ENCODE measurements at regions not wholly inside any gene's neighbourhood (a gene's known extent, or its start where the extent isn't known, plus 50 kb on each side); places are given as distances from the start of the nearest gene placed in this dataset.

GRCh38 chr11:133639408-133639807 lies 107.1 kb upstream of the OPCML start:
- TF ChIP-seq TAF1 (IDR thresholded peaks at IDR 0.05; ENCODE audit: borderline replicate concordance, low read depth, low read length) = no peak
- no peak for TF ChIP-seq POLR2A (IDR thresholded peaks at IDR 0.05; ENCODE audit: low read depth, low read length)
